ENCODE measurements at regions not wholly inside any gene's neighbourhood (a gene's known extent, or its start where the extent isn't known, plus 50 kb on each side); places are given as distances from the start of the nearest gene placed in this dataset.

- H3K27me3 ChIP-seq (ENCODE audit: control insufficient read depth, insufficient read depth, low read length): no peaks in the 10 kb centered on the region
- peak overlapping the region; percentile 75 for H2AFZ ChIP-seq (replicated peaks; ENCODE audit: low read length, poor library complexity)
Observed at GRCh38 chr1:172719694-172720138, 60.8 kb downstream of the FASLG start.

More at GRCh38 chr1:172719694-172720138, 60.8 kb downstream of the FASLG start:
- Histone ChIP-seq H2AK5ac (ENCODE audit: low read depth, low read length) (no peak overlapping the region), H3K14ac (replicated peaks; ENCODE audit: low read depth, low read length) (peak overlapping the region; percentile 77), H2AK9ac (replicated peaks; ENCODE audit: low read depth, low read length, poor library complexity) (no peak overlapping the region), H3K9me1 (ENCODE audit: insufficient read depth, low read length) (no peaks in the 10 kb centered on the region), H3K56ac (ENCODE audit: extremely low read depth, insufficient read depth, low read length) (no peak overlapping the region), H3K4me2 (ENCODE audit: low read depth, low read length) (no peak overlapping the region), H4K20me1 (ENCODE audit: insufficient read depth, low read length) (no peaks in the 10 kb centered on the region), H3K23ac (ENCODE audit: low read depth, low read length) (no peak overlapping the region), H4K5ac (ENCODE audit: low read depth, low read length) (no peak overlapping the region), H3K4ac (ENCODE audit: low read depth, low read length) (0 out of 2 replicates have a peak overlapping the region, but pooled peaks have one; percentile 53), H2BK15ac (ENCODE audit: low read depth, low read length) (no peak overlapping the region), H3K9me3 (ENCODE audit: control insufficient read depth, insufficient read depth, low read length) (no peaks in the 10 kb centered on the region), H3K36me3 (ENCODE audit: control insufficient read depth, insufficient read depth, low read length) (no peaks in the 10 kb centered on the region), H2BK120ac (ENCODE audit: low read depth, low read length) (peak overlapping the region; percentile 78; the same call in 1 of the 2 replicates), H3K4me1 (ENCODE audit: control insufficient read depth, insufficient read depth, low read length) (peaks cover 4% of the 10 kb centered on the region; the same call in 1 of the 2 replicates), H3K9ac (ENCODE audit: low read depth, low read length) (no peak overlapping the region; the same call in 1 of the 2 replicates), H3K4me3 (ENCODE audit: insufficient read depth, low read depth, low read length) (no peak overlapping the region), H4K91ac (ENCODE audit: insufficient read depth, low read depth, low read length) (no peak overlapping the region), H3K79me1 (ENCODE audit: low read depth in 1 of 2, low read length in 2 of 2) (no peaks in the 10 kb centered on the region), H3K18ac (ENCODE audit: low read depth, low read length) (no peak overlapping the region), H2BK5ac (ENCODE audit: low read depth, low read length, poor library complexity, severe bottlenecking) (no peak overlapping the region), H3K27ac (ENCODE audit: insufficient read depth, low read length) (no peak overlapping the region), H4K8ac (ENCODE audit: low read depth in 2 of 2, low read length in 2 of 2) (0 out of 4 replicates have a peak overlapping the region, but pooled peaks of 1 of the 2 experiments have one; percentile 62), H2BK20ac (ENCODE audit: low read depth, low read length) (no peak overlapping the region)
- 0% methylated on average over 1 of the region's 3 CpGs; no CpG with 5 or more reads in 1 of the 2 experiments for WGBS, 2 experiments (ENCODE audit: extremely low coverage in 2 of 2, insufficient read length in 1 of 2)
- CTCF ChIA-PET: interaction anchor here (0.6 to 2.3 kb wide), 11 partner anchors 10 to 1486 kb away, joined by 3 to 10 read pairs (median 4); partner anchors contain the start of gene PIGC
- dilution Hi-C loops (cut with HindIII; ENCODE audit: low sequenced_read_pairs, unreplicated experiment): no loop called here
- BruUV-seq (replicated peaks): no TSS peak
- DNase-seq: peak; percentile 57
- peak; percentile 83 for ATAC-seq (ENCODE audit: low read depth)
- in situ Hi-C loops (cut with MboI; ENCODE audit: low sequenced_read_pairs): loop anchor here (5.0 to 25.0 kb wide), 2 partner anchors 267 to 707 kb away; no protein-coding TSS in a partner anchor
- POLR2A ChIA-PET (ENCODE audit: unreplicated experiment): interaction anchor here (0.5 kb wide), 1 partner anchor 482 kb away, joined by 3 read pairs; no protein-coding TSS in a partner anchor
- no peak for TF ChIP-seq MAZ (IDR thresholded peaks at IDR 0.05; ENCODE audit: borderline replicate concordance, low read depth, low read length)
- no peak for TF ChIP-seq NFE2L2 (IDR thresholded peaks at IDR 0.05; ENCODE audit: low read depth, low read length)
- TF ChIP-seq POLR2A (IDR thresholded peaks at IDR 0.05; ENCODE audit: low read depth, low read length): no peak
- TF ChIP-seq SMC3 (IDR thresholded peaks at IDR 0.05; ENCODE audit: low read depth, low read length): peak; percentile 81
- TF ChIP-seq ELK1 (IDR thresholded peaks at IDR 0.05; ENCODE audit: borderline replicate concordance, low read depth, low read length): no peak
- TF ChIP-seq, protein P1, sequence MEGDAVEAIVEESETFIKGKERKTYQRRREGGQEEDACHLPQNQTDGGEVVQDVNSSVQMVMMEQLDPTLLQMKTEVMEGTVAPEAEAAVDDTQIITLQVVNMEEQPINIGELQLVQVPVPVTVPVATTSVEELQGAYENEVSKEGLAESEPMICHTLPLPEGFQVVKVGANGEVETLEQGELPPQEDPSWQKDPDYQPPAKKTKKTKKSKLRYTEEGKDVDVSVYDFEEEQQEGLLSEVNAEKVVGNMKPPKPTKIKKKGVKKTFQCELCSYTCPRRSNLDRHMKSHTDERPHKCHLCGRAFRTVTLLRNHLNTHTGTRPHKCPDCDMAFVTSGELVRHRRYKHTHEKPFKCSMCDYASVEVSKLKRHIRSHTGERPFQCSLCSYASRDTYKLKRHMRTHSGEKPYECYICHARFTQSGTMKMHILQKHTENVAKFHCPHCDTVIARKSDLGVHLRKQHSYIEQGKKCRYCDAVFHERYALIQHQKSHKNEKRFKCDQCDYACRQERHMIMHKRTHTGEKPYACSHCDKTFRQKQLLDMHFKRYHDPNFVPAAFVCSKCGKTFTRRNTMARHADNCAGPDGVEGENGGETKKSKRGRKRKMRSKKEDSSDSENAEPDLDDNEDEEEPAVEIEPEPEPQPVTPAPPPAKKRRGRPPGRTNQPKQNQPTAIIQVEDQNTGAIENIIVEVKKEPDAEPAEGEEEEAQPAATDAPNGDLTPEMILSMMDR (conservative IDR thresholded peaks at IDR 0.05; ENCODE audit: low read depth, low read length): peak; percentile 75
- TF ChIP-seq CHD1 (IDR thresholded peaks at IDR 0.05; ENCODE audit: low read depth, low read length): no peak
- no peak for TF ChIP-seq RCOR1 (IDR thresholded peaks at IDR 0.05; ENCODE audit: insufficient replicate concordance, low read length)
- no peak for TF ChIP-seq FOS (IDR thresholded peaks at IDR 0.05; ENCODE audit: low read depth, low read length)
- TF ChIP-seq RFX5 (IDR thresholded peaks at IDR 0.05; ENCODE audit: low read depth, low read length): no peak
- TF ChIP-seq BHLHE40 (IDR thresholded peaks at IDR 0.05; ENCODE audit: low read depth, low read length): no peak
- TF ChIP-seq RAD21 (IDR thresholded peaks at IDR 0.05; ENCODE audit: low read length): peak; percentile 82
- TF ChIP-seq MXI1 (IDR thresholded peaks at IDR 0.05; ENCODE audit: borderline replicate concordance, low read depth, low read length): no peak
- no peak for TF ChIP-seq CEBPB (IDR thresholded peaks at IDR 0.05; ENCODE audit: low read depth, low read length)
- peak; percentile 52; the same call in 1 of the 2 replicates for TF ChIP-seq MAFK (IDR thresholded peaks at IDR 0.05; ENCODE audit: low read depth, low read length)
- TF ChIP-seq, protein P2, sequence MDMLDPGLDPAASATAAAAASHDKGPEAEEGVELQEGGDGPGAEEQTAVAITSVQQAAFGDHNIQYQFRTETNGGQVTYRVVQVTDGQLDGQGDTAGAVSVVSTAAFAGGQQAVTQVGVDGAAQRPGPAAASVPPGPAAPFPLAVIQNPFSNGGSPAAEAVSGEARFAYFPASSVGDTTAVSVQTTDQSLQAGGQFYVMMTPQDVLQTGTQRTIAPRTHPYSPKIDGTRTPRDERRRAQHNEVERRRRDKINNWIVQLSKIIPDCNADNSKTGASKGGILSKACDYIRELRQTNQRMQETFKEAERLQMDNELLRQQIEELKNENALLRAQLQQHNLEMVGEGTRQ (IDR thresholded peaks at IDR 0.05; ENCODE audit: low read depth, low read length): no peak
- intact Hi-C loops (cut with micrococcal nuclease): loop anchor here (1.0 to 5.0 kb wide), 5 partner anchors 82 to 717 kb away; partner anchors contain the start of gene SUCO

All from IMR-90 (cell line).